Esophagus squamous epithelium (tissue), 5 donors: ENCODE measurements at regions not wholly inside any gene's neighbourhood (a gene's known extent, or its start where the extent isn't known, plus 50 kb on each side); places are given as distances from the start of the nearest gene placed in this dataset.
A peak's percentile ranks its signal among the peaks of the same experiment; 100 is the strongest.

ENCODE experiments used
- DNase-seq: peaks from one replicate; lab custom pipeline; 2025; lab: John Stamatoyannopoulos, UW
- H3K27ac ChIP-seq, 4 donors: fragments of 200-600 bp; sonication (generic); one replicate each; pipeline ENCODE4 v1.5.1; 2016 to 2019; ENCODE audit warnings: mild to moderate bottlenecking in 1 of 4
- H3K27me3 ChIP-seq, 4 donors: fragments of 200-600 bp; sonication (generic); 1 replicate in 3 of 4; 2 replicates in 1 of 4; pipeline versions ENCODE4 v1.5.1 to v1.6.0; 2017 to 2021; ENCODE audit warnings: antibody characterized with exemption in 1 of 4
- H3K36me3 ChIP-seq, 3 donors: fragments of 200-600 bp; sonication (generic); one replicate each; pipeline ENCODE4 v1.5.1; 2016 to 2019
- H3K4me1 ChIP-seq, 3 donors: fragments of 200-600 bp; sonication (generic); one replicate each; pipeline ENCODE4 v1.5.1; 2017 to 2019
- H3K4me3 ChIP-seq, 4 donors: fragments of 200-600 bp; sonication (generic); 1 replicate in 3 of 4; 2 replicates in 1 of 4; pipeline ENCODE4 v1.5.1; 2016 to 2019; ENCODE audit warnings: mild to moderate bottlenecking in 2 of 4, moderate library complexity in 1 of 4
- H3K9me3 ChIP-seq, 3 donors: fragments of 200-600 bp; sonication (generic); one replicate each; pipeline ENCODE4 v1.5.1; 2016 to 2019
- POLR2A ChIP-seq, 4 donors: fragments of 450-650 bp; IDR thresholded peaks; one replicate each; pipeline ENCODE4 v1.6.1; 2017; ENCODE audit warnings: antibody characterized with exemption in 4 of 4, mild to moderate bottlenecking in 4 of 4, moderate library complexity in 3 of 4
- WGBS, 2 donors: methylation state at CpG; one replicate each; pipeline ENCODE4 v1.1.5; 2018; 5-methylcytosine and 5-hydroxymethylcytosine counted together
- intact Hi-C: fragments of 100-400 bp; cut with DNase I; formaldehyde crosslinking; loops from one replicate; pipeline ENCODE4 v1.15.0; 2022
- TF ChIP-seq, protein P1 (sequence below), 6 experiments: fragments of 450-650 bp in 4 of 6; fragments of 200-600 bp in 2 of 6; sonication (generic) in 2 of 6; IDR thresholded peaks; one replicate each; pipeline ENCODE4 v1.5.1; 2016 to 2019; ENCODE audit warnings: antibody characterized with exemption in 6 of 6, mild to moderate bottlenecking in 4 of 6, moderate library complexity in 4 of 6
- donor health status: DM: yes; HTN: yes; CAD: no.

DNA sequence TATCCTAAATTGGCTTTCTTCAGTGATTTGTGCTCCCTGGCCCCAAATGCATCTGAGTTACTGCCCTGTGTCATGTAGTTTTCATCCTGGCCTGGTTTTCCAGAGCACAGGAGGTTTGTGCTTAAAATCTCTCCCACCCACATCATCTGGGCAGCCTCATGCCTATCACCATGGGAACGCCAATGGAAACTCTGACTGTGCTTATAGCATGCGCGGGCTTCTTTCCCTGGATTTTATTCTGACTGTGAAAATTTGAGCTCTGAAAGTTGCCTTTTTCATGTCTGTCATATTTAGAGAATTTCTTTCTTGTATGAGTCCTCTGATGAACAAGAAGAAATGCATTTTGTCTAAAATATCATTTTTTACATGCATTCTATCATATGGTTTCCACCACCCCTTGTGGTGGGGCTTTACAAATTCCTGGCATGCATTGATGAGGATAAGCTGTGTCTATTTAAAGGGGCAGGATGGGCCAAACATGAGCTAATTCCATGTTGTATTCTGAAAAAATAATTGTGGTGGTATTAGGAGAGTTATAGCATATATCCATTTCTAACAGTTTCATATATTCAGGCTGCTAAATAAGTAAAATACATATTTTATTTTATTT, 55.1 kb downstream of the IRAG1 start:
- WGBS, 2 donors: 57 to 74% methylated on average over 3 of the region's 3 CpGs
- peak overlapping the region in 3 of 4 donors; percentile 22 to 68 (median 57) for H3K27ac ChIP-seq
- H3K4me3 ChIP-seq: no peak overlapping the region
- H3K36me3 ChIP-seq: no peaks in the 10 kb centered on the region
- no peak for DNase-seq
- H3K27me3 ChIP-seq: no peaks in the 10 kb centered on the region
- intact Hi-C loops: no loop called here
- no peaks in the 10 kb centered on the region for H3K9me3 ChIP-seq
- H3K4me1 ChIP-seq: peaks cover 5 to 50% (median 29%) of the 10 kb centered on the region in 3 donors
- TF ChIP-seq, protein P1, sequence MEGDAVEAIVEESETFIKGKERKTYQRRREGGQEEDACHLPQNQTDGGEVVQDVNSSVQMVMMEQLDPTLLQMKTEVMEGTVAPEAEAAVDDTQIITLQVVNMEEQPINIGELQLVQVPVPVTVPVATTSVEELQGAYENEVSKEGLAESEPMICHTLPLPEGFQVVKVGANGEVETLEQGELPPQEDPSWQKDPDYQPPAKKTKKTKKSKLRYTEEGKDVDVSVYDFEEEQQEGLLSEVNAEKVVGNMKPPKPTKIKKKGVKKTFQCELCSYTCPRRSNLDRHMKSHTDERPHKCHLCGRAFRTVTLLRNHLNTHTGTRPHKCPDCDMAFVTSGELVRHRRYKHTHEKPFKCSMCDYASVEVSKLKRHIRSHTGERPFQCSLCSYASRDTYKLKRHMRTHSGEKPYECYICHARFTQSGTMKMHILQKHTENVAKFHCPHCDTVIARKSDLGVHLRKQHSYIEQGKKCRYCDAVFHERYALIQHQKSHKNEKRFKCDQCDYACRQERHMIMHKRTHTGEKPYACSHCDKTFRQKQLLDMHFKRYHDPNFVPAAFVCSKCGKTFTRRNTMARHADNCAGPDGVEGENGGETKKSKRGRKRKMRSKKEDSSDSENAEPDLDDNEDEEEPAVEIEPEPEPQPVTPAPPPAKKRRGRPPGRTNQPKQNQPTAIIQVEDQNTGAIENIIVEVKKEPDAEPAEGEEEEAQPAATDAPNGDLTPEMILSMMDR (IDR thresholded peaks at IDR 0.05): no peak
- TF ChIP-seq POLR2A (IDR thresholded peaks at IDR 0.05): no peak

DNA sequence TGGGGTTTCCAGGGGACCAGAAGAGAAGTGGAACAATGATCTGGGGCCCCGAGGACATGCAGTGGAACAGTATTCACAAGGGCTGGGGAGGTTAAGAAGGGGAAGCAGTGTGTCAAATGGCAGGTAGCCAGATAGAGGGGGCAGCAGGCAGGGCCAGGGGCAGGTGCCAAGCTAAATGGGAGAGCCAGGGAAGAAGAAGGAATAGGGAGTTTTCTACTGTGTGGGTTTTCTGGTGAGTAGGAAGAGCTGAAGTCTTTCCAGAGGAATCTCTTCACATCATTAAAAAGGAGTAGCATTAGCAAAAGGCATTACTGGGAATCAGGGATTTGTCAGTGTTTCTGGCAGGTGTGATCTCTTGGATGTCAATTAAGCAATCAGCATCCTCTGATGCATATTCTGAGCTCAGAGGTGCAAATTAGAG, 55.8 kb downstream of the IRAG1 start:
- DNase-seq: no peak
- Histone ChIP-seq H3K4me3 (no peak overlapping the region), H3K27ac (peak overlapping the region in 2 of 4 donors; percentile 22 to 57), H3K27me3 (no peaks in the 10 kb centered on the region), H3K9me3 (no peaks in the 10 kb centered on the region), H3K4me1 (peaks cover 5 to 50% (median 29%) of the 10 kb centered on the region in 3 donors), H3K36me3 (no peaks in the 10 kb centered on the region)
- 29 to 40% methylated on average over 1 of the region's 1 CpG for WGBS, 2 donors
- intact Hi-C loops: no loop called here
- TF ChIP-seq, protein P1 (IDR thresholded peaks at IDR 0.05): no peak
- no peak for TF ChIP-seq POLR2A (IDR thresholded peaks at IDR 0.05)

DNA sequence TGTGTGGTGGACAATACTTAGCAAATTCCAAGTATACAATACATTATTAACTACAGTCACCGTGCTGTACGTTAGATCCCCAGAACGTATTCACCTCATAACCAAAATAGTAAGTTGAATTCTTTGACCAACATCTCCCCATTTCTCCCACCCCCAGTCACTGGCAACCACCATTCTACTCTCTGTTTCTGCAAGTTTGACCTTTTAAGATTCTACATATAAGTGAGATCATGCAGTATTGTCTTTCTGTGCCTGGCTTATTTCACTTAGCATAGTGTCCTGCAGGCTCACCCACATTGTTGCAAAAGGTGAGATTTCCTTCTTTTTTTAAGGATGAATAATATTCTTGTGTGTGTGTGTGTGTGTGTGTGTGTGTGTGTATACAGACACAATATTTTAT, 59.1 kb downstream of the IRAG1 start:
- H3K4me3 ChIP-seq: no peak overlapping the region
- H3K36me3 ChIP-seq: peaks cover 0 to 6% (median 0%) of the 10 kb centered on the region in 3 donors
- H3K4me1 ChIP-seq: peaks cover 0 to 17% (median 5%) of the 10 kb centered on the region in 3 donors
- no peaks in the 10 kb centered on the region for H3K27me3 ChIP-seq
- no peaks in the 10 kb centered on the region for H3K9me3 ChIP-seq
- H3K27ac ChIP-seq: no peak overlapping the region
- WGBS, 2 donors: 86 to 91% methylated on average over 3 of the region's 3 CpGs
- DNase-seq: no peak
- TF ChIP-seq, protein P1 (IDR thresholded peaks at IDR 0.05): no peak
- no peak for TF ChIP-seq POLR2A (IDR thresholded peaks at IDR 0.05)
- intact Hi-C loops: no loop called here

DNA sequence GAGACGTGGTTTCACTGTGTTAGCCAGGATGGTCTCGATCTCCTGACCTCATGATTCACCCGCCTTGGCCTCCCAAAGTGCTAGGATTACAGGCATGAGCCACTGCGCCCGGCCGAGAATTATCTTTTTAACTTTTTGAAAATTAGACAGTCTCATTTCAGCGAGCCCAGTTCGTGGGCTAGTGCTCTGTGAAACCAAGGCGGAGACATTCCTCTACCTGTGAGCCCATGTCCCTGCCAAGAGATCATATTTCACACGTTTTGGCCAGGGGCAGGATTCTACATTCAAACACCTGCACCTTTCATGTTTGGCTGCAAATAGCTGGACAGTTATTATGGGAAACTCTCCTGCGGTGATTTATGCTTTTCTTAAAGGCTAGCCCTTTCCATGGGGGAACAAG, 60.3 kb downstream of the IRAG1 start:
- Histone ChIP-seq H3K27ac (no peak overlapping the region), H3K36me3 (peaks cover 0 to 17% (median 0%) of the 10 kb centered on the region in 3 donors), H3K9me3 (no peaks in the 10 kb centered on the region), H3K27me3 (no peaks in the 10 kb centered on the region), H3K4me1 (peaks cover 0 to 7% (median 0%) of the 10 kb centered on the region in 3 donors), H3K4me3 (no peak overlapping the region)
- 30 to 53% methylated on average over 8 to 10 of the region's 11 CpGs for WGBS, 2 donors
- intact Hi-C loops: no loop called here
- DNase-seq: no peak
- TF ChIP-seq, protein P1 (IDR thresholded peaks at IDR 0.05): no peak
- TF ChIP-seq POLR2A (IDR thresholded peaks at IDR 0.05): no peak

DNA sequence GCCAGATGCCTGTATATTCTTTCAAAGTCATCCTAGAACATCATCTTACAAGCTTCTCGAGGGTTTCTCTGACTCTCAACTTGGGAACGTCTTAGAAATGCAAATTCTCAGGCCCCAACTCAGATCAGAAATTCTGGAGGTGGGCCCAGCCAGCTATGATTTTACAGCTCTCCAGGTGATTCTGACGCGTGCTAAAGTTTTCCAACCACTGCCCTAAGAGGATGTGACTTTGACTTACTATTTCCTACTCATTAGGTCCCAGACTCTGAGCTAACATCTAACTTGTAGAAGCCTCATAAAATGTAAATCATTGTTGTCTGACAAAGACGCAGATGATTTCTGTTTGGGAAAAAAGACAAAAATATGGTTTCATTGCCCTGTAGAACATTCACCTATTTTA, 61.1 kb downstream of the IRAG1 start:
- Histone ChIP-seq H3K27ac (no peak overlapping the region), H3K4me1 (peaks cover 0 to under 1% (median 0%) of the 10 kb centered on the region in 3 donors), H3K9me3 (no peaks in the 10 kb centered on the region), H3K4me3 (no peak overlapping the region), H3K36me3 (peaks cover 0 to 18% (median 0%) of the 10 kb centered on the region in 3 donors), H3K27me3 (no peaks in the 10 kb centered on the region)
- DNase-seq: no peak
- 73 to 77% methylated on average over 5 of the region's 5 CpGs for WGBS, 2 donors
- intact Hi-C loops: no loop called here
- TF ChIP-seq, protein P1 (IDR thresholded peaks at IDR 0.05): no peak
- no peak for TF ChIP-seq POLR2A (IDR thresholded peaks at IDR 0.05)
